ENCODE measurements at regions not wholly inside any gene's neighbourhood (a gene's known extent, or its start where the extent isn't known, plus 50 kb on each side); places are given as distances from the start of the nearest gene placed in this dataset.

- H3K4me3 ChIP-seq: no peak overlapping the region
- TF ChIP-seq POLR2A (IDR thresholded peaks at IDR 0.05) (no peak), CTCF (IDR thresholded peaks at IDR 0.05) (no peak)
- H3K36me3 ChIP-seq: no peaks in the 10 kb centered on the region
- intact Hi-C loops (cut with DNase I): no loop called here
- no peaks in the 10 kb centered on the region for H3K27me3 ChIP-seq
- WGBS (ENCODE audit: insufficient coverage, low coverage, low lambda C conversion rate, missing lambda C conversion rate): 100% methylated on average over 2 of the region's 7 CpGs
- H3K27ac ChIP-seq: no peak overlapping the region
- DNase-seq (no peak), ATAC-seq (no peak)
- no peaks in the 10 kb centered on the region for H3K4me1 ChIP-seq
- no peaks in the 10 kb centered on the region for H3K9me3 ChIP-seq
Measured at GRCh38 chr10:78866731-78867554, 201.8 kb upstream of the ZMIZ1 start.

- H3K9me3 ChIP-seq: no peaks in the 10 kb centered on the region
- no peaks in the 10 kb centered on the region for H3K27me3 ChIP-seq
- intact Hi-C loops (cut with DNase I): no loop called here
- ATAC-seq: no peak
- H3K27ac ChIP-seq: no peak overlapping the region
- no peak for DNase-seq
- H3K4me3 ChIP-seq: no peak overlapping the region
- no peaks in the 10 kb centered on the region for H3K36me3 ChIP-seq
- no CpG with 5 or more reads among the region's 4 CpGs for WGBS (ENCODE audit: insufficient coverage, low coverage, low lambda C conversion rate, missing lambda C conversion rate)
- H3K4me1 ChIP-seq: no peaks in the 10 kb centered on the region
- TF ChIP-seq POLR2A (IDR thresholded peaks at IDR 0.05): no peak
- TF ChIP-seq CTCF (IDR thresholded peaks at IDR 0.05): no peak
Measured at GRCh38 chr10:78867555-78867939, 201.2 kb upstream of the ZMIZ1 start.

GRCh38 chr10:78868048-78868447 is 200.7 kb upstream of the ZMIZ1 start:
- WGBS (ENCODE audit: insufficient coverage, low coverage, low lambda C conversion rate, missing lambda C conversion rate): 60% methylated on average over 1 of the region's 3 CpGs
- TF ChIP-seq POLR2A (IDR thresholded peaks at IDR 0.05): no peak
- TF ChIP-seq CTCF (IDR thresholded peaks at IDR 0.05): no peak
- intact Hi-C loops (cut with DNase I): no loop called here

GRCh38 chr10:78868456-78868855 is 200.3 kb upstream of the ZMIZ1 start:
- Histone ChIP-seq H3K4me3 (no peak overlapping the region), H3K9me3 (no peaks in the 10 kb centered on the region), H3K27ac (no peak overlapping the region), H3K27me3 (no peaks in the 10 kb centered on the region), H3K36me3 (no peaks in the 10 kb centered on the region), H3K4me1 (no peaks in the 10 kb centered on the region)
- WGBS (ENCODE audit: insufficient coverage, low coverage, low lambda C conversion rate, missing lambda C conversion rate): 96% methylated on average over 4 of the region's 5 CpGs
- no peak for ATAC-seq
- intact Hi-C loops (cut with DNase I): no loop called here
- no peak for DNase-seq
- TF ChIP-seq CTCF (IDR thresholded peaks at IDR 0.05): no peak
- TF ChIP-seq POLR2A (IDR thresholded peaks at IDR 0.05): no peak

More at GRCh38 chr10:78868048-78868447, 200.7 kb upstream of the ZMIZ1 start:
- ATAC-seq (no peak), DNase-seq (no peak)
- Histone ChIP-seq H3K27ac (no peak overlapping the region), H3K27me3 (no peaks in the 10 kb centered on the region), H3K4me3 (no peak overlapping the region), H3K36me3 (no peaks in the 10 kb centered on the region), H3K4me1 (no peaks in the 10 kb centered on the region), H3K9me3 (no peaks in the 10 kb centered on the region)

Measured in right lobe of liver (tissue), 6 donors.